Parathyroid adenoma (tissue), 2 donors: ENCODE measurements at regions not wholly inside any gene's neighbourhood (a gene's known extent, or its start where the extent isn't known, plus 50 kb on each side); places are given as distances from the start of the nearest gene placed in this dataset.

Experiments used
- H2AFZ ChIP-seq: fragments of 300-600 bp; sonication (generic); one replicate; pipeline ENCODE4 v1.7.0; 2017; ENCODE audit warnings: antibody characterized with exemption, mild to moderate bottlenecking
- H3K27ac ChIP-seq: fragments of 300-600 bp; sonication (generic); one replicate; pipeline ENCODE4 v1.7.0; 2017
- H3K27me3 ChIP-seq: fragments of 300-600 bp; sonication (generic); one replicate; pipeline ENCODE4 v1.7.0; 2017; ENCODE audit warnings: low read length; ENCODE audit not compliant: control insufficient read depth, insufficient read depth
- H3K36me3 ChIP-seq: fragments of 300-600 bp; sonication (generic); one replicate; pipeline ENCODE4 v1.7.0; 2017; ENCODE audit warnings: low read length; ENCODE audit not compliant: control insufficient read depth, insufficient read depth
- H3K4me1 ChIP-seq: fragments of 300-600 bp; sonication (generic); one replicate; pipeline ENCODE4 v1.7.0; 2017; ENCODE audit warnings: control low read depth
- H3K4me2 ChIP-seq: fragments of 300-600 bp; sonication (generic); one replicate; pipeline ENCODE4 v1.7.0; 2017; ENCODE audit warnings: low read length
- H3K4me3 ChIP-seq: fragments of 300-600 bp; sonication (generic); one replicate; pipeline ENCODE4 v1.7.0; 2017; ENCODE audit warnings: low read depth, low read length
- H3K79me2 ChIP-seq: fragments of 300-600 bp; sonication (generic); one replicate; pipeline ENCODE4 v1.7.0; 2017; ENCODE audit warnings: control low read depth
- H3K9ac ChIP-seq: fragments of 300-600 bp; sonication (generic); one replicate; pipeline ENCODE4 v1.7.0; 2017; ENCODE audit warnings: mild to moderate bottlenecking
- H3K9me3 ChIP-seq: fragments of 300-600 bp; sonication (generic); one replicate; pipeline ENCODE4 v1.7.0; 2017; ENCODE audit warnings: low read length; ENCODE audit not compliant: control insufficient read depth
- TF ChIP-seq, protein P1 (sequence below): fragments of 300-600 bp; sonication (generic); IDR thresholded peaks from one replicate; pipeline ENCODE4 v1.7.0; 2017; ENCODE audit warnings: antibody characterized with exemption, mild to moderate bottlenecking
- donor health status: primary hyperparathyroidism.

DNA sequence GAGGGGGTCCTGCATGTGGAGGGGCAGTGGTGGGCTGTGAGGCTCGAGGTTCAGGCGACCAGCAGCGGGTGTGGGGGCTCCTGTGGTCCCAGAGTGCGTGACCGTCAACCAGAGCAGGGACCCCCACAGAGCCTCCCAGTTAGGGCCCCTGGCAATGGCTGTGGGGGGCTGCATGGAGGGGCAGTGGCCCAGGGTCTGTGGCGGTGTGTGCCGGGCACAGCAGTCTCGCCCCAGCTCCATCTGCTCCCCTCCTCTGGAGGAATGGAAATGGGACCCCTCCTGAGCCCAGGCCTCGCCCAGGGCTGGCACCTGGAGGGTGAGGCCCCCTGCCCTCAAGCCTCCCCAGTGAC is 210.8 kb upstream of the C14orf180 start:
- Histone ChIP-seq H3K9me3 (no peaks in the 10 kb centered on the region), H3K27me3 (no peaks in the 10 kb centered on the region), H3K4me1 (no peaks in the 10 kb centered on the region), H3K9ac (no peak overlapping the region), H3K4me3 (no peak overlapping the region), H2AFZ (no peak overlapping the region), H3K79me2 (no peaks in the 10 kb centered on the region), H3K4me2 (no peak overlapping the region), H3K27ac (no peak overlapping the region), H3K36me3 (no peaks in the 10 kb centered on the region)
- TF ChIP-seq, protein P1, sequence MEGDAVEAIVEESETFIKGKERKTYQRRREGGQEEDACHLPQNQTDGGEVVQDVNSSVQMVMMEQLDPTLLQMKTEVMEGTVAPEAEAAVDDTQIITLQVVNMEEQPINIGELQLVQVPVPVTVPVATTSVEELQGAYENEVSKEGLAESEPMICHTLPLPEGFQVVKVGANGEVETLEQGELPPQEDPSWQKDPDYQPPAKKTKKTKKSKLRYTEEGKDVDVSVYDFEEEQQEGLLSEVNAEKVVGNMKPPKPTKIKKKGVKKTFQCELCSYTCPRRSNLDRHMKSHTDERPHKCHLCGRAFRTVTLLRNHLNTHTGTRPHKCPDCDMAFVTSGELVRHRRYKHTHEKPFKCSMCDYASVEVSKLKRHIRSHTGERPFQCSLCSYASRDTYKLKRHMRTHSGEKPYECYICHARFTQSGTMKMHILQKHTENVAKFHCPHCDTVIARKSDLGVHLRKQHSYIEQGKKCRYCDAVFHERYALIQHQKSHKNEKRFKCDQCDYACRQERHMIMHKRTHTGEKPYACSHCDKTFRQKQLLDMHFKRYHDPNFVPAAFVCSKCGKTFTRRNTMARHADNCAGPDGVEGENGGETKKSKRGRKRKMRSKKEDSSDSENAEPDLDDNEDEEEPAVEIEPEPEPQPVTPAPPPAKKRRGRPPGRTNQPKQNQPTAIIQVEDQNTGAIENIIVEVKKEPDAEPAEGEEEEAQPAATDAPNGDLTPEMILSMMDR, result no peak

DNA sequence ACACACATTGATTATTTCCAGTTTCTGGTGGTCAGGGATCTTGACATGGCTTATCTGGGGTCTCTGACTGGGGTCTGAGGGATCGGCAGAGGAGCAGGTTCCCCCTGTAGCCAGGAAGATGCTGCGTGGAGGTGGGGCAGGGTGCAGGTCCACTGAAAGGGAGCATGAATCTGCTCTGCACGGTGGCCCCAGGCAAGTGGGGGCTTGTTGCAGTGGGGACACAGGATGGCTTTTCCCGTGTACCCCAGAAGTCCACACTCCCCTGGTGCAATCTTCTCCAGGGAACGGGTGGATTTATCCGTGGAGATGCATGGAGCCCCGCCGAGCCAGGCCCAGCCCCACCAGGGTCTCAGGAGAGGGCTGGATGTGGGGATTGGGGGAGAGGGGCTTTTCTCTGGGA is 210.4 kb upstream of the C14orf180 start:
- no peaks in the 10 kb centered on the region for H3K27me3 ChIP-seq
- H3K4me1 ChIP-seq, result no peaks in the 10 kb centered on the region
- no peak overlapping the region for H3K4me2 ChIP-seq
- H3K9me3 ChIP-seq, result no peaks in the 10 kb centered on the region
- no peak overlapping the region for H3K9ac ChIP-seq
- TF ChIP-seq, protein P1, result no peak
- H3K36me3 ChIP-seq, result no peaks in the 10 kb centered on the region
- no peak overlapping the region for H3K27ac ChIP-seq
- no peak overlapping the region for H2AFZ ChIP-seq
- H3K4me3 ChIP-seq, result no peak overlapping the region
- H3K79me2 ChIP-seq, result no peaks in the 10 kb centered on the region

DNA sequence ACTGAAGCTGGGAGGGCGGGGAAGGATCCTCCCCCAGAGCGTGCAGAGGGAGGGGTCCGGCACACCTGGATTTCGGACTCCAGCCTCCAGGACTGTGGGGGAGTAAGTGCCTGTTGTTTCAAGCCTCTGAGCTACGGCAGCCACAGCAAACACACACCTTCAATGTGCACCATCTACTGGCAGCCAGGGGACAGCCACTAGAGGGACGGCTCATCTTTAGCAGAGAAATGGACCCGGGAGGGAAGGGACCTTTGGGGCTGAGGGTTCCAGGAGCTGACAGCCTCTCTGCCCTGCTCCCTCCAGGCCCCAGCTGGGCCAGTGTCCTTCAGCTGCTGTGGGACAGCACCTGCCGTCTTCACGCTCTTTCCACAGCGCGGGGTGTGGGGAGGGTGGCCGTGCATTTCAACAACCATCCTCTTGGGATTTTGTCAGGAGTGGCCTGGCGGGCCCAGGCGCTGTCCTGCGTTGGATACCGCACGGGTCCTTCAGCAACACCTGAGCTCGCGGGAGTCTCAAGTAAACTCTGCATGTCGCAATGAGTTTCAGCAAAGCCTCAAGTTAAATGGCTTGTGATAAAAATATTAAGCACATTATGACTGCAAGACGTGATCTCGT is 209.2 kb upstream of the C14orf180 start:
- Histone ChIP-seq H2AFZ (no peak overlapping the region), H3K27me3 (no peaks in the 10 kb centered on the region), H3K9me3 (no peaks in the 10 kb centered on the region), H3K36me3 (no peaks in the 10 kb centered on the region), H3K79me2 (no peaks in the 10 kb centered on the region), H3K4me1 (no peaks in the 10 kb centered on the region), H3K9ac (no peak overlapping the region), H3K4me3 (no peak overlapping the region), H3K27ac (no peak overlapping the region), H3K4me2 (no peak overlapping the region)
- TF ChIP-seq, protein P1, result no peak

DNA sequence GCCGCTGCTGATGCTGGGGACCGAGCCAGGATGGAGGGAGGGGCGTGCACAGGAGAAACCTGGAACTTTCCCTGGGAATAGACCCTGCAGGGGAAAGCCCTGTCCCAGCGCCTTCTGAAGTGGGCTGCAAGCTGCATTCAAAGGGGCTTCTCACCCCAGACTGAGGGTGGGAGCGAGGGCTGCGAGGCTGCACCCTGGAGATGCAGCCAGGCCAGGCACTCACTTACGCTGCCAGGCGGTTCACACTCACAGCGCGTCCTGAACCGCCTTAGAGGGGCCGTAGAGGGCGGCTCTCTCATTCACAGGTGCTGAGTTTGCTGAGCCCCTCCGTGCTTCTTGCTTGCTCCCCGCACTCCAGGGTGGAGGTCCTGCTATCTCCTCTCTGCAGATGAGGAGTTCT is 208.5 kb upstream of the C14orf180 start:
- Histone ChIP-seq H3K9me3 (no peaks in the 10 kb centered on the region), H3K4me1 (no peaks in the 10 kb centered on the region), H3K27me3 (no peaks in the 10 kb centered on the region), H3K36me3 (no peaks in the 10 kb centered on the region), H3K27ac (no peak overlapping the region), H3K4me2 (no peak overlapping the region), H3K79me2 (no peaks in the 10 kb centered on the region), H3K4me3 (no peak overlapping the region), H3K9ac (no peak overlapping the region), H2AFZ (no peak overlapping the region)
- TF ChIP-seq, protein P1, result no peak

DNA sequence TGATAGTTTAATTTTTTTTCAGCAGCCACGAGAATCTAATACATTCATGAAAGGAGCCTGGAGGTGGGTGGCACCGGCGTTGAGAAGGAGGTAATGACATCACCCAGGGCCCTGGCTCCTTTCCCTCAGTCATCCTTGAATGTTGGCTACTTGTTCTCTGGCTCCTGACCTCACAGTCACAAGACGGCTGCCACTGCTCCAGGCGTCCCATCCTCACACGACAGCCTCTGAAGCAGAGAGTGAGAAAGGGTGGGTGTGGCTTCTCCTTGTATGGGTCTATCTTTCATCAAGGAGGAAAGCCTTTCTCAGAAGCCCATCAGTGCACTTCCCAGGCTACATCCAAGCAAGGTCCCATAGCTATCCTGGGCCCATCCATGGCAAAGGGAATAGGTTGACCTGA is 207.6 kb upstream of the C14orf180 start:
- Histone ChIP-seq H3K4me2 (no peak overlapping the region), H3K79me2 (no peaks in the 10 kb centered on the region), H3K4me3 (no peak overlapping the region), H3K27me3 (no peaks in the 10 kb centered on the region), H3K4me1 (no peaks in the 10 kb centered on the region), H3K9me3 (no peaks in the 10 kb centered on the region), H3K36me3 (no peaks in the 10 kb centered on the region), H2AFZ (no peak overlapping the region), H3K9ac (no peak overlapping the region), H3K27ac (no peak overlapping the region)
- TF ChIP-seq, protein P1, result no peak
